HG03442 (cell line): ENCODE measurements at regions not wholly inside any gene's neighbourhood (a gene's known extent, or its start where the extent isn't known, plus 50 kb on each side); places are given as distances from the start of the nearest gene placed in this dataset.
"Not testable (repeated sequence)": the region's sequence is repeated elsewhere in the genome, so short reads cannot be mapped to it uniquely, and the experiment has no call there.

ENCODE experiments used
- ATAC-seq: cut with Tn5 transposase; IDR thresholded peaks from one replicate; pipeline ENCODE4 v1.9.1; 2021; ENCODE audit warnings: mild to moderate bottlenecking, moderate library complexity; ENCODE audit not compliant: unreplicated experiment

DNA sequence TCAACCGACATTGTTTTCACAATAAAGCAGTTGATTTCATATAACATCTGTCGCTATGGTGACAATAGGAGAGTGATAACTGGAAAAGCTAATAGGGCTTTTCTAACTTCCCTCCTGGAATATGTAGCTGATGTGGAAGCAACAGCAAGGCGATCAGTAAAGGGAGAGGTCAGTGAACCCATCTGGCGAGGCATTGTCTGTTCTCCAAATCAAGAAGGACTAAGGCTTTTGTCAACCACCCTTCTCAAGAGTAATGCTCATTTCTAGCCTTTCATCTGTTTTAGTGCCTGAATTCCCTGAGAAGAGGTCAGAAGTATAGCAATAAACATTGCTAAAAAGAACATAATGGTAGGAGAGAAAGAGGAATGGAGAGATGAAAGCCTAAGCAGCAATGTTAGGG lies 201.3 kb downstream of the AKAP7 start:
- no peak for ATAC-seq

DNA sequence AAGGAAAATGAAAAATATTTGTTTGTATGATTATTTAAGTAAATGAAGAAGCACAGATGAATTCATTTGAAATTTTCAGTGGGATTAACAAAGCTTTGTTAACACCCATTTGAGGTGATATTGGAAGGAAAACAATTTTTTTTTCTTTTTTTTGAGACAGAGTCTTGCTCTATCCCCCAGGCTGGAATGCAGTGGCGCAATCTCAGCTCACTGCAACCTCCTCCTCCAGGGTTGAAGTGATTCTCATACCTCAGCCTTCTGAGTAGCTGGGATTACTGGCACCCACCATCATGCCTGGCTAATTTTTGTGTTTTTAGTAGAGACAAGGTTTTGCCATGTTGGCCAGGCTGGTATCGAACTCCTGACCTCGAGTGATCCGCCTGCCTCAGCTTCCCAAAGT lies 211.6 kb downstream of the AKAP7 start:
- not testable (repeated sequence) for ATAC-seq

DNA sequence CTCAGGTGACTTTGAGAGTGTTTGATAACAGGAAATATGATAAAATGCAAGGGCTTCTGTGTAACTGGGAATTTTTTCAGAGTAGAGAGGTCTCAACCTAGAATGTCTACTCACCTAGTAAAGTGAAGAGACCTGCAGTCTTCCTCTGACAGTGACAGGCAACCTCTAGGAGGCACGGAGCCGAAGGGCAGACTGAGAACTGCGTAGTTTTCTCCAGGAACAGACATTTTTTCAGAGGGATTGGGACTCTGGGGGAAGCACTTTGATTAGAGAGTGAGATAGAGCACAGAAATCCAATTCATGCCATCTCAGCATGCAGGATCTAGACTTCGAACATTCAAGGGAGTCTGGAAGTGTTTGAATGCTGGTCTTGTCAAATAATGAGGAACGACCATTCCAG lies 213.3 kb downstream of the AKAP7 start:
- ATAC-seq: no peak

DNA sequence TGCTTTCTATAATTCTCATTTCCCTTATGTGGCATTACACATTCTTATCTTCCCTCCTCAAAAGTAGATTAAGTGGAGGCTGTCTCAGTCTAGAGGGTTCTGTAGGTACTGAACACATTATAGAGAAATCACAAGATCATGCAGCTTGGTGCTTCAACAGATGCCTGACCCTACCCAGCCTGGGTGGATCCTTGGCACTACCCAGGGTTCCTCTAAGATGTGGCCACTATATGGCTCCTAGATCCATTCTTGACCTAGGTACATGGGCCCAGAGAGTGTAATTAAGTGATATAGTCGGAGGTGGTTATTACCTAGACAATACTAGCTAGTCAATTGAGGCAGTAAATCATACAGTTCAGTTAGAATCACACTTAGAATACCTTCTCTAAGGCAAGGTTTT lies 213.9 kb downstream of the AKAP7 start:
- no peak for ATAC-seq

DNA sequence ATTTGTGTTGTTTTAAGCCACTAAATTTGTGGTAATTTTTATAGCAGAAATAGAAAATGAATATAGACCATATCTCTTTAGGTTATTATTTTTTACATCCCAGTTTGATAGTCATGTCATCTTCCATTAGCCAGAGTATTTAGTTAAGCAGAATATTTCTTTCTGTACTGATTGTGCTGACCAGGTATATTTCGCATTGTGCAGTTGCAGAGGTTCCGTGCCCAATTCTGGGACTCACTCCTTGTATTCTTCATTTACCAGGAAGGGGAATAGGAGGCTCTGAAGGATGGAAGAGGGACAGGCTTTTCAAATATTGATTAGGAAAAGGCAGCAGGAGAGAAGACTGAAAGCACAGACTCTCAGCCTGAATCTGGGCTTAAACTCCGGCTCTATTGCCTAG lies 217.8 kb downstream of the AKAP7 start:
- no peak for ATAC-seq

DNA sequence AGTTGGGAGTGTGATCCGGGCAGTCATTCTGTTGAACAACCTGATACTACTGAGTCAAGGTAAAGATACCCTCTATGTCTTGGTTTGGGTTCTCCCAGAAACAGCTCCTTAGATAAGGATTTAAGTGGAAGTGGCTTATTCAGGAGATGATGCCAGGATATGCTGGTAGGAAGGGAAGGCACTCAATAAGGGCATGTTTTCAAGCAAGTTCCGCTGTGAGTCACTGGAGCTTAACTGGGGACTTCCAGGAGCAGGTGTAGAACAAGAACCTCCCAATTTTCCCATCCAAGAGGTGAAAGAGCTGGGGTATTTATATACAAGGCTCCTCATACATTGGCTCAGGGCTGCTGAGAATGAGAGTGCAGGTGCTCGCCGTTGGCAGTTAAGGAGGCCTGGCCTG lies 218.6 kb downstream of the AKAP7 start:
- no peak for ATAC-seq

DNA sequence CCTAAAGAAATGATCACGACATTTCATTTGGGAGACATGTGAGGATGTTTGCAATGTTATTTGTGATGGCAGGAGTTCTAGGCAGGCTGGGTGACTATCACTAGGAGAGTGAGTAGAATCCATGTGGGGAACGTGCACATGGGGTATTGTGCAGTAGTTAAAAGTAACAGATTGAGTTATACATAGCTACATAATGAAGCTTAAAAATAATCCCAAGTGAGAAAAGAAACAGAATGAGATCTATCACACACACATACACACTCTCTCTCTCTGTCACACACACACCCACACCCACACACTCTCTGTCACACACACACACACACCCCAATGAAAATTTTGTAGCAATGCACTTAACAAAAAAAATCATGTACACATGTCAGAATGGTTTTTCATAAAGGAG lies 218.7 kb upstream of the ARG1 start:
- ATAC-seq: no peak

DNA sequence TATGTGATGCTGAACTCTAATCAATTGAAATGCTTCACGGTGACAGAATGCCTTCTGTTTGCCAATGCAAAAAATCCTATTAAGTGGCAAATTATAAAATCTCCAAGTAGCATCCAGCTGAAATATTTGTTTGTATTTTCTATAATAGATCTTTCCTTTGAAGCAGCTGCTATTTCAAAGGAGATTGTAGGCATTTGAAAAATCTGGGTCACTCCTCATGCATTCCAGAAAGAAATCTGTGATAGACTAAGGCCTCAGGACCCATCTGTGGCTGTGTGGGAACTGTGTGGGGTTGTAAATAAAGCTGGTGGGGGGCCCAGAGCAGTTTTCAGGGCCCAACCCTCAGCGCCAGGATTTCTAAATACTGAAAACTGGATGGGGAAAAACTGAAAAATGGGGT lies 216.9 kb upstream of the ARG1 start:
- ATAC-seq: no peak

DNA sequence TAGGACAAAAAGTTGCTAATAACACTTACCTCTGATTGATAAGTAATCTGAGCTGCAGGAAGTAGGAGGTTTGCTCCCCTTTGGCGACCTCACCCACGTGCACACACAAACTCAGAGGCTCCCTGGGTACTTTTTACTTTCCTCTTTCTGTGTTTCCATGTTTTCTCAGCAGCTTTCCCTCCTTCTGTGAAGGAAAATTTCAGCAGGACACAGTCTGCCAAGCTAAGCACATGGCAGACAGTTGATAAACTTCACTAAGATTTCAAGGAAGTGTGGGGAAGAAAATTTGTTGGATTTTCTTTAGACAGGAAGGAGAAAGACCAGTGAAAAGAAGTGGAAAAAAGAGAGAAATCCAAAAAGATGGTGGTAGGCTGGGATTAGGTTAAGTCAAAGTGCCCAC lies 215.5 kb upstream of the ARG1 start:
- no peak for ATAC-seq

DNA sequence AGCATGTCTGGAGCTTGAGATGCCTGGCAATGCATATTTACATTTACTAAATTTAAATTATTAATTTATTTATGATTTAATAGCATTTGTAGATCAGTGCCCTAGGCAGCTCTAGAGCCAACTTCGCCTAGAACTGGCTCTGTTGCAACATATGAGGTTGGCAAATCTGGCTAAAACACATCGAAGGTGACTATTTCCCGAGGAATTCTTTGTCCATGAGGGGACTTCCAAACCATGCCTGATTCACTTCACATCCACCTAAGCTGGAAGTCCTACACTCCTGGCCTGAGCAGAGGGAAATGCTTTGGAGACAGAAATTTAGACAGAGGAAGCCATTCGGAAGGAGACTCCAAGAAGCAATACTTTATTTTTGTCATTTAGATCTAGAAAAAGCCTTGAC lies 211.0 kb upstream of the ARG1 start:
- no peak for ATAC-seq

DNA sequence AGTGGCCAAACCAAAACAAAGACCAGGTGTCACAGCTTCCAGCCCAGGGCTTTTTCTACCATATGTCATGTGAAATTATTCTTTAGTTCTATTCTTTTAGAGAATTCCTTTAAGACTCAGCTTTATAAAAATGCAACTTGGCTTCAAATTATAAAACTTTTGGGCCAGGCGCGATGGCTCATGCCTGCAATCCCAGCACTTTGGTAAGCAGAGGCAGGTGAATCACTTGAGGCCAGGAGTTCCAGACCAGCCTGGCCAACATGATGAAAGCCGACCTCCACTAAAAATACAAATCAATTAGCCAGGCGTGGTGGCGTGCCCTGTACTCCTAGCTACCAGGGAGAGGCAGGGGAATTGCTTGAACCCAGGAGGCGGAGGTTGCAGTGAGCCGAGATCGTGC lies 210.3 kb upstream of the ARG1 start:
- no peak for ATAC-seq

DNA sequence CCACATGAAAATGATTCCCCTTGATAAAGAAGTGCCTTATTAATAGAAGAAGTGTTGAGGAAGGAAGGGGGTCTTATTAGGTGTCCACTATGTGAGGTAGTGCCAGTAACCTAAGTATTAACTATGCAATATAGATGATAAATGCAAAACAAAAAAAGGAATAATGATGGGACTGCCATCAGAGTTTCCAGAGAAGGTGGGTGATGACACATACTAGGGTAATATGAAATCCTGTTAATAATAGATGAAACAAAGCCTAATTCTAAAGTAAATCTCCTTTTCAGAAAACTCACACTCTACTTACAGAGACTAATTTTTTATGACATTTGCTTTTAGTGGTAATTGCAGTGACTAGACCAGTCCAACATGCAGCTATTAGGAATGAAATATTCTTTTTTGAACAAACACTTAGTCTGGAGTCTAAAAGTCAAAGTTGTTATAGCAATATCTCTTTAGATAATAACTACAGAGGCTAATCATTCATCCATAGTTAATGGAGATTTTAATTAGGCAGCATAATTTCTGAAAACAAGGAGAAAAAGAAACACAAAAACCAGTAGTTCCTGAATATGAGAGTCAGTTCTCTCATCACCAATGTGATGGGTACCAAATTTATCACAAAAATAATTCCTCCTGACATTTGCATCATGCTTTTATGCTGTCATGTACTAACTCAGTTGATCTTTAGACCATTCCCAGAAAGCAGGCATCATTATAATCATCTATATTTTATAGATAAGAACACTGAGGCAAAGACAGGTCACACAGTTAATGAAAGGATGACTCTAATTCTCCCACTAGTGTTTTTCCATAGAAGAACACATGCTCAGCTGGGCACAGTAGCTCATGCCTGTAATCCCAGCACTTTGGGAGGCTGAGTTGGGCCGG lies 208.8 kb upstream of the ARG1 start:
- ATAC-seq: no peak

DNA sequence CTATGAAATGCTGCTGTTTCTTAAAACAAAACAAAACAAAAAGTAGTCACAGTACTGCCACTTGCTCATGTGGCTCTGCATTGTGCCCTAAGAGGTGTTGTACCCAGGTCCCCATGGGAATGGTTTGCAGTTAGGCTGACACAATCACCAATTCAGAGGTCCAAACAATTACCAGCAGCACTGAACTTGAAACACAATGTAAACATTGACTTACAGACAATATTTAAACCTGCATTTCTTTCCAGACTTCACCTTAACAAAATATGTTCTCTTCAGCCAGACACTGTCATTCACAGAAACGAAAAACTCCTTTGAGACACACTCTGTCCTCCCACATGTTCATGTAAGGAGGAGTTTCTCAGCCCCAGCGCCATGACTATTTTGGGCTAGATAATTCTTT lies 206.8 kb upstream of the ARG1 start:
- ATAC-seq: no peak

DNA sequence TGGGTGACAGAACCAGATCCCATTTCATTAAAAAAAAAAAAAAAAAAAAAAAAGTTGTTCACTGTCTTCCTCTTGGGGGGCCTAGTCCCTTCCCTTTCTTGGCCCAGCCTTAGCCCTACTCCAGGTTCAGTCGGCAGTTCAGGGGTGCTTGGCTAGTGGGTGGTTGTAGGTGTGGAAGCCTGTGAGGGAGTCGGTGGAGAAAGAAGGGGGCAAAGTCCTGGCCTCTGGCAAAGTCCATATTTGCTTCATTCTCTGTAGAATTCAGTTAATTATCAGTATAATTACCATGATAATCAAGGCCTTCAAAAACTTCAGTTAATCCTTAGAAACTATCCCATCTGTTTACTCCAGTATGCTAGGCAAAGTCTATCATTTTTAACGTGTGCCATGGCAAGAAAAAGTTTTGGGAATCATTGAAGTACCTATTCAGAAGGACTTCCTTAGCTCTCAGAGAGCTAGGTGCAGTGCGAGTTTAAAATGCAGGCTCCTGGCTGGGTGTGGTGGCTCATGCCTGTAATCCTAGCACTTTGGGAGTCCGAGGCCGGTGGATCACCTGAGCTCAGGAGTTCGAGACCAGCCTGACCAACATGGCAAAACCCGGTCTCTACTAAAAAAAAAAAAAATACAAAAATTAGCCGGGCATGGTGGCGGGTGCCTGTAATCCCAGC lies 205.7 kb upstream of the ARG1 start:
- ATAC-seq: no peak

DNA sequence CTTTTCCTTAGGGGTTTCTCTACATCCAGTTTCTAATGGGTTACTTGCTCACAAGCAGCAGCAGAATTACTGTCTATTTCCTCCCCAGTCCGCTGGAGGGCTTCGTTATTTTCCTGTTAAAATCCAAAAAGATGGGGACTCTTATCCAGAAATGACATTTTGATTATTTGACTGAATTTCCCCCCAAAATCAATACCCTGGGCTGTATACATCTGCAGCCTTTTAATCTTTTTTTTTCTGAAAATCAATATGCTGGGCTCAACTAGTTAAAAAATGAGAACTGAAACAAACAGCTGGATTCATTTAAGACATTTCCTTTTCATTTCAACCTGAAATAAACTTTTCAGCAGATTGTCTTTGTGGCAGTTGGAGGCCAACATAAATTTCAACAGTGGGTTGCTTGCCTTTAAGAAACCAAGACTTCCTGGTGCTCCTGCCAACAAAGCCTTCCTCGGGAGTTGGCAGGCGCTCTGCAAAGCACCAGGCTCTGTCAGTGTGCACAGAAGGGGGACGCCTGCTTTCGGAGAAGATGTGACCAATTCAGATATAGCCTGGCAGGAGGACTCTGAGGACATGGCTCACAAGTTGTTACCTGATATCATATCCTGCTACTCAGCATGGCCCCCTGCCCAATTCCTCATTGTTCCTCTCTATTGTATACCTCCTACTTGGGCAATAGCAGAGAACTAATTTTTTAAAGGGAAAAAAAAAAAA lies 204.7 kb upstream of the ARG1 start:
- ATAC-seq: peak; percentile 76

DNA sequence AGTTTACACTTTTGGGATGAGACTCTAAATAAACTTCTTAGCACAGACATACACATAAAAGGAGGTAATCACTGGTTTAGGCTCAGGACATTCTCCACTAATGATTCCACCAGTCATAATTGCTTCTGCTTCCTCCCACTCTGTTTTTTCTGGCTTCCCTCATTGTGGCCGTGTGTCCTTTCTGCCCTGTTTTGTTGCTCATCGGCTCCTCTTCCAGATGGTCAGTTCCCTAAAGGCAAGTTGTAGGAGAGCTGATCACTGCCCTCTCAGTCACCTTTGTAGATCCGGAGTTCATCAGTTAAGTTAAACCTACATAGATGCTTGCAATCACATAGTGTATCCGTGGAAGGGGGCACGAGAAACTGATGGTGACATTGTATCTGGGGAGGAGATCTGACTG lies 200.5 kb upstream of the ARG1 start:
- no peak for ATAC-seq

DNA sequence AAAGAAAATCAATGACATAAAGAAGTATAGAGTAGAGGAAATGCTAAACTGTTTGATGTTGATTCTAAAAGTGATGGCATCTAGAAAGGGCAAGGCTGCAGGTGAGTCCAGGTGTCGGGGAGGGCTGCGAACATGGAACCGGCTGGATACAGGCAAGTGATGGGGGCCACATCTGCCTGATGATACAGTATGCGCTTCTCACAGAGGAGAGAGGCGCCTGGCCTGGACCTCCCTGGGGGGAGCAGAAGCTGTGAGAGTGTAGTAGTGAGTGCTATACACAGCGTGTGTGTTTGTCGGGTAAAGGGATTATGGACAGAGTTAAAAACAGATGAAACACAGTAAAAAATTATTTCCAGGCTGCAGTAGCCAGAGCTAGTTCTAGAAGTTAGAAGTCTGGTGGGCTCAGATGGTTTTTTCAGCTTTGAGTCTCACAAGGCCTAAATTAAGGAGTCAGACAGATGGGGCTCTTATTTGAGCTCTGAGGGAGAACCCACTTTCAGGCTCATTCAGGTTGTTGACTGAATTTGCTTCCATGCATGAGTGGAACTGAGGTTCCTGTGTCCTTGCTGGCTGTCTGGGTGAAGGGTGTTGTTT lies 195.8 kb upstream of the ARG1 start:
- ATAC-seq: no peak

DNA sequence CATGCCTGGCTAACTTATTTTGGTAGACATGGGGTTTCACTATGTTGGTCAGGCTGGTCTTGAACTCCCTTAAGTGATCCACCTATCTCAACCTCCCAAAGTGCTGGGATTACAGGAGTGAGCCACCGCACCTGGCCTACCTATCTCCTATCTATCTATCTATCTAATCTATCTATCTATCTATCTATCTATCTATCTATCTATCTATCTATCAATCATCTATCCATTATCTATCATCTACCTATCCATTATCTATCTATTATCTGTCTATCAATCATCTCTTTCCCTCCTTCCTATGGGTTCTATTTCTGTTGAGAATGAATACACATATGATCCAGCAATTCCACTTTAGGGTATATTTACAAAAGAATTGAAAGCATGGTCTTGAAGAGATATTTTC lies 194.2 kb upstream of the ARG1 start:
- ATAC-seq: no peak

DNA sequence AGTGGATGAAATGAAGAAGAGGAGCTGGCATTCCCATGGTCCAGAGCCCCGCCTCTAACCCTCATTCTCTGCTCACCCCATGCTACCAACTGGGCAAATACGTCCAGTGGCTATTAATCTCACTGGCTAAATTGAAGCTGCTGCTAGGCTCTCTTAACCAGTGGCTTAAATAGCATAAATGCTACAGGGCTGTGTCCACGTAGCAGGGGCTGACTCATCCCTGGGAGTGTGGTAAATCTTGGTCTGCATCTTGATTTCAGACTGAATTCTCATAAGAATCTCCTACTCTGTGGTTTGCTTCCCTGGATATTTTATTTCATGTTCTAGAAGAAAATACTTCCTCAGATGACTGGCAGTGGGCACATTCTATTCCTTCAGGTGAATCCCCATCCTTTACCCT lies 193.1 kb upstream of the ARG1 start:
- ATAC-seq: no peak

DNA sequence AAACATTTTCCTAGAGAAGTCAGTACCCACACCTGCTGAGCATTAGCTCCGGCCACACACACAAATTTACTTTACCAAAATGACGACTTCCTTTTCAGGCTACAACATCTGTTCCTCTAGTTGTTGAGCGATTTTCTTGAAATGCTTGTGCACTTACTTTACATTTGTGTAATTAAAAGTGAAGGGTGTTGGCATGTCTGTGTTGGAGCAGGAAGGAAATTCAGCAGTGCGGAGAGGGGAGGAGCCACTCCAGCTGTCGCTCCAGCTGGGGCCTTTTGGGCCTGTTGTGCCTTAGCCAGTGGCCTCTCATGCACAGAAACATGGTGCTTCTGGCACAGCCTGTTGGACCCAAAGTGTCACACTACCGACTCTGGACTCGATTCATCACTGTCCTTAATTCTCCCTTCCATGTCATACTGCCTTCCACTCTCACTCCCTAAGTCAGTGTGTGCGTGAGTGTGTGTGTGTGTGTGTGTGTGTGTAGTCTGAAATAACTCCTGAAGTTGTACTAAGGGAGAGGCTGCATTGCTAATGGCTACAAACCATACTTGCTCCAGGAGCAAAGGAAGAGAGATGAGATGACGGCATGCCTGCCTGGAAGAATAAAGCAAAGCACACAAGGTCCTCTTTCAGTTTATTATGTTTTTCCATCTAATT lies 191.8 kb upstream of the ARG1 start:
- ATAC-seq: no peak

DNA sequence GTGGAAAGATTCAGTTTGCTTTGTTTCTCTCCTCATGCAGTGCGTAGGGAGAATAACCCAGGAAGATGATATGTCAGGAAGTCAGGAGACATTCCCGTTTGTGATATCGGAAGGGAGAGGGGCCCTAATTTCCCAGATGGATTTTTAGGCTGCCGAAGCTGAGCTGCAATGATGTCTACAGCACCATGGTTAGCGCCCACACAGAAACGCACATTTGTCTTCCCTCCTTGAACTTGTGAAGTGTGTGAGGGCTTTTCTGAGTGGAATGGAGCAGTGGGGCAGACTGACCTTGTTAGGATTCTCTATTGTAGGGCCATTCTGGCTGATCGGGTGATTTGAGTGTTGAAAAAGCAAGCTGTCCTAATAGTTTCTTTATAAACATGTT lies 191.3 kb upstream of the ARG1 start:
- ATAC-seq: no peak
